ENCODE measurements at regions not wholly inside any gene's neighbourhood (a gene's known extent, or its start where the extent isn't known, plus 50 kb on each side); places are given as distances from the start of the nearest gene placed in this dataset.
A peak's percentile ranks its signal among the peaks of the same experiment; 100 is the strongest.

DNA sequence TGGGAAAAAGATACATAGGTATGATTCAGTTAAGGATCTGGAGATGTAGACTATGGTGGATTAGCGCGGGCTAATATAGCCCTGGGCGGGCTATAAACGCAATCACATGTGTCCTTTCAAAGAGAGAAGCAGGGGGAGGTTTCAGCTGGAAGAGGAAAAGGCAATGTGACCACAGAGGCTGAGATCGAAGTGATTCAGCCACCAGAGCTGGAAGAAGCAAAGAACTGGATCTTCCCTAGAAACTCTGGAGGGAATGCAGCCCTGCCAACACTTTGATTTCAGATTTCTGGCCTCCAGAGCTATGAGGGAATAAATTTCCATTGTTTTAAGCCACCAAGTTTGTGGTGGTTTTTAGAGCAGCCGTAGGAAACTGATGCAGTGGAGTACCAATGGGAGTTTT is 81.5 kb upstream of the NHSL1 start:
- DNase-seq = no peak

DNA sequence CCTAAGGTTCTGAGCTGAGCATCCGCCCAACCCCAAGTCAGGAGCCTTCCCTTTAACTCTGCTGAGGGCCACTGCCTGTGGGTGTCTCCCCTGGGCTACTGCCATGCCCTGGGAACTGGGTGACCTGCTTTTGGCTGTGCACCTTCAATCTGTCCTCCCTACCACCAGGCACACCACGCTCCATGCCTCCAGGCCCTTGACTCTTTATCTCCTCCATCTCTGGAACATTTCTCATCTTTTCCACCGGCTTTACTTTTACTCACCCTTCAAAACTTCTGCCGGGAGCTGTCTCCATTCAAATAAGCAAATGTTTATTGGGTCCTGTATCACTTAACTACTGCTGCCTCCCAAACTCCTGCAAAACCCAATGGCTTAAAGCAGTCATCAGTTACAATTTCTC is 83.3 kb upstream of the NHSL1 start:
- DNase-seq = no peak

DNA sequence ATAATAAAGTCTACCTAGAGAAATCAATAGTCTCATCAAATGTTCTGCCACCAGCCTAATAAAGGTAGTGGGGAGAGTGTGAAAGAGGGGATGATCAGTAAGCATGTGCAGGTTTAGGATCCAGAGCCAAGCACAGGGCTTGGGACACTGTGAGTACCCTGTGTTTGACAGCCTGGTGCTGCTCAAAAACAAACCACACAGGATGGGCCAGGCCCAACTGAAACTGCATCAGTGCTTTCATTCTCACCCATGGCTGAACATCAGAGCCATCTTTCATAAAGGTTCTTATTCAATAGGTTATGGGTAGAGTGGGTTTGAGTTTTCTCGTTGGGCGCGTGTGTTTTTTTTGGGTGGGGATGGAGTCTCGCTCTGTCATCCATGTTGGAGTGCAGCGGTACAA is 87.3 kb upstream of the NHSL1 start:
- no peak for DNase-seq

DNA sequence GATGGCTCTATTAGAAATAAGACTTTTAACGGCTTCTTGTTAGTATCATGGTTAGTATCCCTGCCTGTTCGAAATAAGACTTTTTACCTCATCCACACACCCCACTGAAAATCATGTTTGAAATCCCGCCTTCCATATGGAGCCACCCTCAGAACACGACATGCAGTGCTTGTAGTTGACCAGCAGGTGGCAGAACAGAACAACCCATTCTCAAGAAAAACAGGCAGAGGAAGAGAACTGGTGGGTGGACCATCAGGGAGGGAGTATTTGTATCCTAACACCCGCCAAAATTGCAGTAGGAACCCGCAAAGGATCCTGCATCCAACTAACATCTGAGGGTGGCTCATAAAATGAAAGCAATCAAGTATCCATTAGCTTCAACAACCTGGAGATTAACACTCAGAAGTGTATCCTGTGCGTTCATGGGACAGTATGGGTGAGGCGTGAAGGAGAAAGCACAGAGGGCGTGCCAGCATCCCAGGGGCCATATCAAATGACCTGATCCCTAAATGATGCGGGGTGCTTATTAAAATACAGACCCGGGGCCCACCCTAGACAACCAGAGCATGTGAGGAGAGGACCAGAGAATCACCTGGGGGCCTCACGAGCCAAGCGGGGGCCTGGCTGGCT is 89.6 kb upstream of the NHSL1 start:
- peak; percentile 42 for DNase-seq

DNA sequence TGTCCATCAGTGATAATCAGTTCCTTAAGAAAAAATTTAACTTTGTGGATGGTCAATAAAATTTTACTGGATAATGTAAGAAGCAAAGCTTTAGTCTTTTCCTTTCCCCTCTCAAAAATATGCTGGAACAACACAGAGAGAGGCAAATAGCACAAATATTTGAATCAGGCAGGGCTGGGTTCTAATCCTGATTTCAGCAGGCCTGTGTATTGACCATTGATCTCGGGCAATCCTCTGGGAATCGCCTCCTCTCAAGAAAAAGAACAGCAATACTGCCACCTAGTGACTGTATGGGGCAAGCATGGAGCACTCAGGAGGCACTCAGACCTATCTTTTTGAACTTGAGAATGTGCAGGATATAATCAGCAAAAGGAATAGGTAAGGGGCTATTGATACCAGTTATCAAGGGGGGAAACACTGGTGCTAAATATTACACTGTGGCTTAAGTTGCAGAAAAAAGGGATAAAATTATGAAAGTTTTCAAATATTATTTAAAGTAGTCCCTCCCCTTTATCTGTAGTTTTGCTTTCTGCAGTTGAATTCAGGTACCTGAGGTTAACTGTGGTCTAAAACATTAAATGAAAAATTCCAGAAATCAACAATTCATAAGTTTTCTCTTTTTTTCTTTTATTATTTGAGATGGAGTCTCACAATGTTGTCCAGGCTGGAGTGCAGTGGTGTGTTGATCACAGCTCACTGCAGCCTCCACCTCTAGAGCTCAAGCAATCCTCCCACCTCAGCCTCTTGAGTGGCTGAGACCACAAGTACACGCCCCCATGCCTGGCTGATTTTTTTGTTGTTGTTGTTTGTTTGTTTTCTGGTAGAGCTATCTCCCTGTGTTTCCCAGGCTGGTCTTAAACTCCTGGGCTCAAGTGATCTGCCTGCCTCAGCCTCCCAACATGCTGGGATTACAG is 91.8 kb upstream of the NHSL1 start:
- DNase-seq = peak; percentile 9

DNA sequence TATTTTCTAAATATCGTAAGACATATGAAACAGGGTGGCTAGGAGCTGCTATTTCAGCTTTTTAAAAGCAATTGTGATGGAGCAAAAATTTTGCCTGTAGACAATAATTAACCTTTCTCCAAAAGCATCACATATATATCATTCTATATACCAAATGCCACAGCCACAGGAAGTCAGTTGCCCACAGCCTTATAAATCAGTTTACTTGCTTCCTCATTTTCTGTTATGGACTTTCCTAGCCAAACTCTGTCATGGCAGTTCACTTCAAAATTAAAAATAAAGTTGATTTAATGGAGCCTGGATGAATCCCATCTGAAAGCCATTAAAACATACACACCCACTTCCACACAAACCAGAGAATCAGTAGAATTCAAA is 93.4 kb upstream of the NHSL1 start:
- no peak for DNase-seq

DNA sequence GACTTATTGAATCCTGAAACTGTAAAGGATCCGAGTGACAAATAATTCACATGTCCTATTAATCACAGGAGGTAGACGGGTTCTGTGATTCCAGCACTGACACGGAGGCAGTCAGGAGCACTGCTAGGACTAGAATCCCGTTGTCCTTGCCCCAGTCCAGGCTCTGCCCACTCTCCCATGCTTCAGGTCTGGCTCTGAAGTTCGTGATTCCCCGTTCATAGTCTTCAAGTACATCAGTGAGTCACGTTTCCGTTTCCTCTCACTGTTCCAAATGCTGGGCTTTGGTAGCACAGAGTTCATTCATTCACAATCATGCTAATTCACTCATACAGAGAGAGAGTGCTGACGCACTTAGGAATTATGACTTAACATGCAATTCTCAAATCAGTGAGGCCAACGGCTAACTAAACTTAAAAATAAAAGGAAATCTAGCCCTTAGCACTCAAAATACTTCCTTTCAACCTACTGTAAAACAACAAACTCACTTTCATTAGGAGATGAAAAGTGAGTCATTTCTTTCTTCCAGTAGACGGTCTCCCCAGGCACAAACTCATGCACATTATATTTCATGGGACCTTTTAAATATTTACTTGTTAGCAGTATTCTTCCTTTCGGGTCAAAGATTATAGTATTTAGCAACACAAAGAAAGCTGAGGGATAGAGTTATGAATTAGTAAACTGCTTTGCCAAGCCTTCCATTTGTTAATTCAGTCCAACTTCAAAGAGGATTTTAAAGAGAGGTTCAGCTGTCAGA is 94.0 kb upstream of the NHSL1 start:
- peak; percentile 5 for DNase-seq

DNA sequence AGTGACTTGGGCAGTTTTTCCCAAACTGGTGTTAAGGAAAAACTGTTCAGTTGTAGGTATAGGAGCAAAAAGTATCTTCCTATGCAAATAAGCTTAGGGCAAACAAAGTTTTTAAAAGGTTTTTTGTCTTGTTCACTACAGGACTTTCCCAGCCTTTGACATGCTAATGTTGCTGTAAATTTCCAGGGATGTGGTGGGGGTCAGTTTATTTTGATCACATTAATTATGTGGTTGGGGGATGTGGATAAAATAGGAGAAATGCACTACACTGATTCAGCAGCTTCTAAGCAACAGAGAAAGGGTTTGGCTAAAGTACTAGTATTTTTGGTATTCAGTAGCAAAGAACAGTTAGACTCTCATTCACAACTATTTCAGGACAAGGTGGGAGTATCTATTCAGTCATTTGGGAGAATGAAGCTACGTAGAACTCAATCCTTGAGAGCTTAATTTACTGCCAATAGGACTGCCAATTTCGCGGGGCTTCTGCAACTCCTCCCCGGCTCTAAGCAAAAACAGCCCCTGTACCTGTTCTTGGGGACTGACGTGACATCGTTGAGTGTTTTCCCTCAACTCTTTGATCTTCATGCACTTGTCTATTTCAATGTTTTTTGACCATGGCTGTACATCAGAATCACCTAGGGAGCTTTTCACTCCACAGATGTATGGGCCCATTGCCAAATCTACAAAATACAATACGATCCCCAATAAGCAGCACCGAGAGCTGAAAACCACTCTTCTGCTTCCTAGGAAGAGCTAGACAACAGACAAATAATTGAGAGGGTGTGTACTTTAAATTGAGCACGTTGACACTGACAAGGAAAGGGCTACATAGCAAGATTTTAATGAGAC is 94.8 kb upstream of the NHSL1 start:
- DNase-seq = no peak

DNA sequence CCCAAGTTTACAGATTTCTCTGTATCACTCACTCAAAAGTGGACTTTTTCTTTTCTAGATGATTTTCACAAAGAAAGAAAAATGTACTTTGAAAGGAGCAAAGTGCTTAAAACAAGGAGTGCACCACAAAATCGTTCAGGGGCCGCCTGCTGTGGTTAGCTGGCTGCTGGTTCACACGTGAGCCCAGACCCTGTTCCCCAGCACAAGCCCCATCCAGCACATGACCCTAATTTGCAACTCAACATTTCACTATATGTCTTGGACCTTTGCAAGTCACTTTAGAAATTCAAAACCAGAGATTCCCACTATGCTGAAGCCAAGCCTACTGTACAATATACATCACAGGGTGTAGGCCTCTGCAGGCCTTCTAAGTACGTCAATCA is 95.5 kb upstream of the NHSL1 start:
- DNase-seq = no peak

DNA sequence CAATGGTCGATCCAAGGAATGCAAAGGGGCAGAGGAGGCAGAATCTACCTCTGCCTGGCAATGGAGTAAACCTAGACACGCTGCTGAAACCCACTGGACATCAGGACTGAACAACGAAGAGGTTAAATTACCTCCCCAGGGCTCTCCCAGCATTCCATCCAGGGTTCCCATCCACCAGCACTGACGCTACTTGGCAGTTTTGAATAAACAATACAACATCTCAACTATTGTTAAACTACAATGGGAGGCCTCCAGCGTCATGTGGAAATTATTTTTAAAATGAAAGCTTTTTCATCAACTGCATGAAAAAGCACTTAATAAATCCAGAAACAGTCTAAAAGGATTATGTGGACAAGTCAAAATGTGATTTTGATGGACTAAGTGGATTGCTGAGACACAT is 96.8 kb upstream of the NHSL1 start:
- DNase-seq = no peak

DNA sequence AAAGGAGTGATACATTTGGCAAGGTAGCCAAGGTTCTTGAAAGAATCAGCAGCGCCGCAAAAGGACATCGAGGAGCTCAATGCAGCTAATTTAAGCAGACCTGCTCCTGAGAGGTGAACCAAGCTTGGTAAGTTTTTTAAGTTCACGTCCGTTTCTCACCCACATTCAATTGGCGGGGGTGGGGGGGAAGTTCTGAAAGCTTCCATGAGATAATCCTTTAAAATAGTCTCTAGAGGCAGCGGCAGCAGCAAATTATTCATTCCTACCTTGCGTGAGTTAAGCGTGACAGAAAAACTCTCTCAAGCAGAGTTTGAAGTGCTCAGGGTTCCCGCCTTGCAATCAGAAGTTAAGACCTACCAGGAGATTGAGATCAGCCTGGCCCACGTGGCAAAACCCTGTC is 97.3 kb upstream of the NHSL1 start:
- no peak for DNase-seq

DNA sequence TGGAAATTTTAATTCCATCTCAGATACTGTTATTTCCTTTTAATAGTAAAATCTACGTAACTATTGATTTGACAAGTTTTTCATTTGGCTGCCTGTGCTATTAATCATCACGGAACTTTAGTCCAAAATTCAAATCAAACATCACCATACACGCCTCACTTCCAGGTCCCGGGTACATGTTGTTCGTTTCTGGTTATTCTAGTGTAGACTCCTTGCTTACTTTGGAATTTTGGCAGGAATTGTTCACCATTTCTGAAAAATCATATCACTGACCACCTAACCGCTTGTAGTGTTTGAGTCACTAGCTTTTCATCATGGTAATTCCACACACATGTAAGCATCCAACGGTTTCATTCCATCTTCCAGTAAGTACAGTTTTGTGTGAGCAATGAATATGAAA is 98.0 kb upstream of the NHSL1 start:
- no peak for DNase-seq

DNA sequence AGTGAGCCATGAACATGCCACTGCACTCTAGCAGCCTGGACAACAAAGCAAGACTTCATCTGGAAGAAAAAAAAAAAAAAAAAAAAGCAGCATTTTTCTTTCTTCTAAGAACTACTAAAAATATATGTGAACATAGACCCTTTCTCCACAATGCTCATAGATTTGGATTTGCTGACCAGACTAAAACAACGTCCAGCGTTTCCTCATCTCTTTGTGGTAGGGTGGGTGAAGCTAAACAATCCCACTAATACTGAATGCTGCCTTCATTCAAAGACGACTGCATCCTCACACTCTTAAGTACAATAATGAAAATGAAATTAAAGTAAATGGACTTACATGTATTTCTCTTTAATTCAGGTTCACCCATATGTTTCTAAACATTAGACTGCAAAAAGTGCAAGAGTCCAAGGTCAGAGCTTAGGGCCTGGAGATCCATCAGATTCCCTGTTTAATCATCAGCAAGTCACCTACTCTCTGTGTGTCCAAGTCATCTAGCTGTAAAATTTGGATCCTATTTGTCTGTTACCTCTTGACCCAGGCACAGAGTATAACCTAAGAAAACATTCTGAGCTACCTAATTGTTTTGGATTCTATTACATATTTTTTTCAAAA is 99.4 kb upstream of the NHSL1 start:
- DNase-seq = no peak

DNA sequence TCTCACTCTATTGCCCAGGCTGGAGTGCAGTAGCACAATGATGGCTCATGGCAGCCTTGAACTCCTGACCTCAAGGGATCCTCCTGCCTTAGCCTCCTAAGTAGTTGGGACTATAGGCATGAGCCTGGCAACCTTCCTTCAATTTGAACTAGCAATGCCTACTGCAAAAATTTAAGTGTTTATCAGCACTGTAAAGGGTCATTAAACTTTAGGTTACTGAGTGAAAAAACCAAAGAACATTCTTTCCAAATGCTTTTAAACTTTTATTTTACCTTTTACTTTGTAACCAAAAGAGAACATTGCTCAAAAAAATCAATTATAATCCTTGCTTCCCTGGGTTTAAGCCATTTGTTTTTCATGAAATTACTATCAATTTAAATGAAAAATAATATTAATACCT is 101.0 kb upstream of the NHSL1 start:
- no peak for DNase-seq

DNA sequence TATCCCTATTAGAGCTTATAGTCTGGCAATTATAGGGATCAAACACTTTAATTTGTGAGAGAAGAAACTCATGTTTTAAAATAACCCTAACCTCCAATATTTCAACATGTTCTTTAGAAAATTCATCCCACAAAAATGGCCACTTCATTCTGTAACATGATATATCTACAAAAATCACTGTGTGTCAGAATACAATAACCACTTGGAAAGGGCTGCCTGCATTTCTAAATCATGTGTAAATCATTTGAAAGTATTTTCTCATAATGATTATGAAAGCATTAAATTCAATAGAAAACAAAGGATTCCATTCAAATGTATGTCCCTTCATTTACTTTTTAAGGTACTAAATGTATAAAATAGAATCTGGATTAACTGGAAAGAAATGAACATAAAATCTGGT is 101.4 kb upstream of the NHSL1 start:
- DNase-seq = no peak

DNA sequence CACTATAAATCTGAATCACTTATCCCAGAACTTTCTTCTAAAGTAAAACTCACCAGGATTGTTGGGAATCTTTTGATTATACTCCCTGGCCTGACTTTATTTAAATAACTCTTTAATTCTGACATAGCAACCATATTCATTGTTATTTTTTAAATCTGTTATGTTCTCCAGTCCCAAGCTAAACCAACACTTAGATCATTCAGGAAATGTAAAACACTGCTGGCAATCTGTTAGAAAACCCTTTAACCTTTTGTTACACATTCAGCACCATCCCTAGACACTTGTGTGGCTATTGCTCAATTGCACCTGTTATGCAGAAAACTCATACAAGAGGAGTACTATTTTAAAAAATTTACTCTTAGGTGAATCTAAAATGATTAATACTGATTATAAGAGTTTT is 101.8 kb upstream of the NHSL1 start:
- DNase-seq = no peak

DNA sequence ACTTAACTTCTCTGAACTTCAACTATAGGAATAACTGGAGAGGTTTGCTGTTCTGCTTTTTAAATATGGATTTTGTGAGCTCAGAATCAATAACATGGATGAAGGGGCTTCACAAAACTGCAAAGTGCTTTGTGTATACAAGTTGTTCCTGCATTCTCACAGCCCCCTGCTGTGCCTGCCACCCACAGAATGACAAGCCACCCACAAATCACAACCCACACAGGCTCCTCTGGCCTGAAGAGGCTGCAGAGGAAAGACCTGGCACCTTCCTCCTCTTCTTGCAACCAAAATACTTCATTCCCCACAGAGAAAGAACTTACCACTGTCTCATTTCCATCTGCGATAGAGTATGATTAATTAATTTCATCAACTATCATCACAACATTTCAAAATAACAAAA is 106.7 kb upstream of the NHSL1 start:
- DNase-seq = no peak

DNA sequence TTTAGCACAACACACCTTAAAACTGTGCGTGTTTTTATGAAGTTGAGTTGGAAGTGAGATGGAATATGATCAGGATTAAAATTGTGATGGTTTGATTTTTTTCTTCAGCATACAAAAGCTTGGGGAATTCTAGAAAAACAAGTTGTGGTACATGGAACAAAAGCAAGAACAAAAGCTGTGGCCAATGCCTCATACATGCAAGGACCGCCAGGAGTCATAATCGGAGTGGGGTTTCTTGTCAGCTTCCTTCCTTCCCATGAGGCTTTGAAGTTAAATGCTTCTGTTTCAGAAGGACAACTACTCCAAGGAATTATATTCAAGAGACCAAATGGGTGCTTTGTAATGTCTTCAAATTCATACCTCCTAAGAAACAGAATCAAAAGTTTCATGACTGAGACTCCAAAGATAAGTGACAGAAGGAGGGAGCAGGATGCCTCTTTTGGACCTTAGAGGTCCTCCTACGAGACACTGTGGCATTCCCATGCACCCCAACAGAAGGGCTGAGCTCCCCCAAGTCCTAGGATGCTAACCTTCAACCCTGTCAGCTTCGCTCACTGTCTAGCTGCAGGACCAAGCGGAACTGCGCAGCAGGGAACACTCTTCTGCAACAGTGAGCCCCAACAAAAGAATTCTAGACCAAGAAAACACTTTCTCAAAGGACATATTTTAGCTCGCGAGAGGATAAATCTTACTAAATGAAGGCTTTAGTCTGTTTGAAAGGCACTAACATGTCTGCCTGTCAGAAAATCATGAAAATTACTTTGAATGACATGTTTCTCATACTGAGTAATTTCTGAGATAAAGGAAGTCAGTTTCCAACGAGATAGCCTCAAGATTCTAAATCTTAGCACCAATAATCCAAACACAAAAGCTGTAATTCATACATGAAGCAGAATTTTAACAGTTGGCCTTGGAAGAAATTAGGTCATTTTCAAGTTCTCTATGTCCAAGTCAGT is 108.5 kb upstream of the NHSL1 start:
- DNase-seq = no peak

DNA sequence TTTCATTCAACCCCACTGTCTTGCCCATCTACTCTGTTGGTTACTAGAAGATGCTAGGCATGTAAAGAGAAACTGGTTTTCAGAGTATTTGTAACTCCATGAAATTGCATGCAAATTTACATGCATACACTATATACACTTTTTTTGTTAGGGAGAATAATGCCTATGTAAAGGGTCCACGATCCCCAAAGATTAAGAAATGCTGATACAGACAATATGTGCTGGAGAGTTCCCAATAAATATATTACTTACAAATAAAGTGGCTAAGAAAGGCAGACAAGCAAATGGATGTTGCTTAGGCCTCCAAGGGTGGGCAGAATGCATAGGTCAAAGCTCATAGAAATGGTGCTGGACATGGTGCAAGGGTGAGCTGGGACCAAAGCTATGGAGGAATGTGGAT is 109.6 kb upstream of the NHSL1 start:
- DNase-seq = no peak

DNA sequence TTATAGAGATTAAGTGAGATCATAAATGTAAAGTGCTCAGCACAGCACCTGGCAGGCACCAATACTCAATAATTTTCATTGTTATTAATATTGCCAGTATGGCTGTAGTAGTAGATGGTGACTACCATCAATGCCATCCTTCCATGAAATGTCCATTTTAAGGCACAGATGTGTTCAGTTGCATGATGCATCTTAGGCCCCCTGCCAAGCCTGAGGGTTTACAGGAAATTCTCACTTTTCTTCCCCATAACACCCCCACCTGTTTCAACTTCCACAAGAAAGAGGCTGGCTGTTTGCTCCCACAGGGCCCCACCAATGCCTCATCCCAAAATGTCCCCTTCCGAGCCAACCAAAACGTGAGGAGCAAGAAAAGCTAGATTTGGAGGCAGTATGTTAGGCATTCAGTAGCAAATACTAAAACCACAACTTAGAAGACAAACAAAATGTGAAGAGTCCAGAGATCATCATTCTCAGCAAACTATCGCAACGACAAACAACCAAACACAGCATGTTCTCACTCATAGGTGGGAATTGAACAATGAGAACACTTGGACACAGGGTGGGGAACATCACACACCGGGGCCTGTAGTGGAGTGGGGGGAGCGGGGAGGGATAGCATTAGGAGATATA is 110.6 kb upstream of the NHSL1 start:
- no peak for DNase-seq

DNA sequence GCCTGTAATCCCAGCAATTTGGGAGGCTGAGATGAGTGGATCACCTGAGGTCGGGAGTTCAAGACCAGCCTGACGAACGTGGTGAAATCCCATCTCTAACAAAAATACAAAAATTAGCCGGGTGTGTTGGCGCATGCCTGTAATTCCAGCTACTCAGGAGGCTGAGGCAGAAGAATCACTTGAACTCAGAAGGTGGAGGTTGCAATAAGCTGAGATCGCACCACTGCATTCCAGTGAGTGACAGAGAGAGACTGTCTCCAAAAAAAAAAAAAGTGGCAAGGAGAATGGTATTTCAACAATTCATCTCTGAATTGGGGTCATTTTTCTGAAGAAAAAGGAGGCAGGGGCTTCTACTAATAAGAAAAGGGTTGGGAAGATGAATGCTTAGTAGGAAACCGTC is 111.5 kb upstream of the NHSL1 start:
- DNase-seq = no peak

Measured in activated T-cell treated with anti-CD3 and anti-CD28 coated beads for 4 hours (primary cell).